Sigmoid colon (tissue), 6 donors: ENCODE measurements at regions not wholly inside any gene's neighbourhood (a gene's known extent, or its start where the extent isn't known, plus 50 kb on each side); places are given as distances from the start of the nearest gene placed in this dataset.
"Not testable (repeated sequence)": the region's sequence is repeated elsewhere in the genome, so short reads cannot be mapped to it uniquely, and the experiment has no call there.

Source experiments
- DNase-seq: peaks from one replicate; pipeline ENCODE4 v3.0.0-alpha.2; 2019
- H3K27ac ChIP-seq, 4 donors: fragments of 200-600 bp; sonication (generic); one replicate each; pipeline ENCODE4 v1.5.1; 2016 to 2019; ENCODE audit warnings: mild to moderate bottlenecking in 1 of 4
- H3K27me3 ChIP-seq, 3 donors: fragments of 200-600 bp; sonication (generic); one replicate each; pipeline ENCODE4 v1.5.1; 2019; ENCODE audit warnings: mild to moderate bottlenecking in 1 of 3
- H3K36me3 ChIP-seq, 4 donors: fragments of 200-600 bp; sonication (generic); one replicate each; pipeline ENCODE4 v1.5.1; 2016 to 2019
- H3K4me1 ChIP-seq, 4 donors: fragments of 200-600 bp; sonication (generic); one replicate each; pipeline ENCODE4 v1.5.1; 2017 to 2019
- H3K4me3 ChIP-seq, 4 donors: fragments of 200-600 bp; sonication (generic); one replicate each; pipeline ENCODE4 v1.5.1; 2017 to 2019; ENCODE audit warnings: mild to moderate bottlenecking in 2 of 4, moderate library complexity in 1 of 4
- H3K9me3 ChIP-seq, 4 donors: fragments of 200-600 bp in 3 of 4; sonication (generic) in 3 of 4; one replicate each; pipeline versions ENCODE4 v1.5.1 to v1.6.1; 2013 to 2019
- EP300 ChIP-seq, 4 donors: sonication (generic); formaldehyde crosslinking; IDR thresholded peaks; one replicate each; pipeline ENCODE4 v1.6.1; 2017; ENCODE audit warnings: antibody characterized with exemption in 4 of 4
- POLR2A ChIP-seq, 2 donors: fragments of 450-650 bp; IDR thresholded peaks; one replicate each; pipeline ENCODE4 v1.6.1; 2016; ENCODE audit warnings: antibody characterized with exemption in 2 of 2, mild to moderate bottlenecking in 2 of 2, moderate library complexity in 2 of 2
- POLR2AphosphoS5 ChIP-seq, 4 donors: sonication (generic); formaldehyde crosslinking; IDR thresholded peaks; one replicate each; pipeline ENCODE4 v1.6.1; 2017; ENCODE audit warnings: antibody characterized with exemption in 4 of 4
- WGBS, 2 donors: extraction: QIAGEN DNeasy Blood & Tissue Kit; methylation state at CpG; one replicate each; pipeline ENCODE4 v1.1.7; 2013; 5-methylcytosine and 5-hydroxymethylcytosine counted together
- intact Hi-C: fragments of 100-400 bp; cut with DNase I; formaldehyde crosslinking; loops from one replicate; pipeline ENCODE4 v1.15.1; 2023
- TF ChIP-seq, protein P1 (sequence below), 4 experiments: fragments of 450-650 bp in 3 of 4; fragments of 200-600 bp in 1 of 4; IDR thresholded peaks; one replicate each; pipeline ENCODE4 v1.5.1; 2016 to 2019; ENCODE audit warnings: antibody characterized with exemption in 4 of 4, mild to moderate bottlenecking in 3 of 4, moderate library complexity in 2 of 4
- donor health status: healthy with polysubstance abuse.
- donor health status: healthy.

DNA sequence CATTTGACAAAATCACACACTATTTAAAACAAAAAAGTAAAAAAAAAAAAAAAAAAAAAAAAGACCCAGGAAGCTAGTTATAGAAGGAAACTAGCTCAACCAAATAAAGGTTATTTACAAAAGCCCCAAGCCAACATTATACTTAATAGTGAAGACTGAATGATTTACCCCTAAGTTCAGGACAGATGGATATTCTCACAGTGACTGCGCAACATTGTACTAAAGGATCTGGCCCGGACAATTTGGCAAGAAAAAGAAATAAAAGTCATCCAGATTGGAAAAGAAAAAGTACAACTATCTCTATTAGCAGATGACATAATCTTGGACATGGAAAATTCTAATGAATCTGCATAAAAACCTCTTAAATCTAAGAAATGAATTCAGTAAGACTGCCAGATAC is 936.0 kb upstream of the ADAMTS5 start:
- H3K9me3 ChIP-seq, H3K4me1 ChIP-seq, intact Hi-C loops, DNase-seq, H3K4me3 ChIP-seq, H3K27ac ChIP-seq, H3K27me3 ChIP-seq, H3K36me3 ChIP-seq: not testable (repeated sequence)
- WGBS, 2 donors, result 83 to 88% methylated on average over 2 of the region's 2 CpGs
- TF ChIP-seq POLR2AphosphoS5 (IDR thresholded peaks at IDR 0.05), result peak; percentile 37 to 81 (median 70)

DNA sequence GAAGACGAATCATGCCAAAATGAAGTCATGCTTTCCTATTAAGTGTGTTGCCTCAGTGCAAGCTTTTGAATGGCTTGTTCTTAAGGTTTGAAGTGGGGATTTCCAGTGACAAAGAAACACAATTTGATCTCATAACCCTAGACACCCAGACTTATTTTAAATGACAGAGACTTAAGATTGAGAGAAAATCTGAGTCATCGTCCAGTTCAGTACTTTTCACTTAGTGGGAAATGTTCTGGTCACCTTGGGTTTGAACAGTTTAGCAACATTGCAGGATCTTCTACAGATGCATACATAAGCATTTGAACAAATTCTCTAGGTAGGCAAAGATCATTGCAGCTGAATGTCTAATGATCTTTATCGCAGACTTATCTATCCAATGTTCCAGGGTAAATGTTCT is 926.7 kb upstream of the ADAMTS5 start:
- H3K27me3 ChIP-seq, H3K36me3 ChIP-seq, H3K27ac ChIP-seq, H3K4me1 ChIP-seq, H3K9me3 ChIP-seq, intact Hi-C loops, DNase-seq, H3K4me3 ChIP-seq: not testable (repeated sequence)
- WGBS, 2 donors, result 88 to 92% methylated on average over 2 of the region's 3 CpGs

DNA sequence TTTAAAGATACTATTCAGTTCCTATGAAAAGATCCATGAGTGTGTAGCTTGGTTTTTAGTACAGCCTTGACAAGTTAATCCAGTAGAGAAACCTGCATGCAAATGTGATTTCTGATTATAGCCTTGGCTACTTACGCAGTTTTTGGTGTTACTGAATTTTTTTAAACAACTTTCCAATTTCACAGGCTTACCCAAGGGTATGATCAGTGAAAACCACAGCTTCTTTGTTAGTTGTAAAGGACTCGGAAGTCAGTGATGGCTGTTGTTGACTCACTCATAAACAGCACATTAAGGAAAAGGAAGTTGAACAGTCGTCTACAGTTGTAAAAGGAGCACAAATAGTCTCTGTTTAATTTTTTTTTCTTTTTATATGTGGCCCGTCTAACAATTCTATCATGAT is 924.6 kb upstream of the ADAMTS5 start:
- H3K4me3 ChIP-seq, DNase-seq, H3K9me3 ChIP-seq, H3K27ac ChIP-seq, H3K4me1 ChIP-seq, H3K27me3 ChIP-seq, H3K36me3 ChIP-seq, intact Hi-C loops: not testable (repeated sequence)
- WGBS, 2 donors, result 7 to 36% methylated on average over 4 of the region's 4 CpGs

DNA sequence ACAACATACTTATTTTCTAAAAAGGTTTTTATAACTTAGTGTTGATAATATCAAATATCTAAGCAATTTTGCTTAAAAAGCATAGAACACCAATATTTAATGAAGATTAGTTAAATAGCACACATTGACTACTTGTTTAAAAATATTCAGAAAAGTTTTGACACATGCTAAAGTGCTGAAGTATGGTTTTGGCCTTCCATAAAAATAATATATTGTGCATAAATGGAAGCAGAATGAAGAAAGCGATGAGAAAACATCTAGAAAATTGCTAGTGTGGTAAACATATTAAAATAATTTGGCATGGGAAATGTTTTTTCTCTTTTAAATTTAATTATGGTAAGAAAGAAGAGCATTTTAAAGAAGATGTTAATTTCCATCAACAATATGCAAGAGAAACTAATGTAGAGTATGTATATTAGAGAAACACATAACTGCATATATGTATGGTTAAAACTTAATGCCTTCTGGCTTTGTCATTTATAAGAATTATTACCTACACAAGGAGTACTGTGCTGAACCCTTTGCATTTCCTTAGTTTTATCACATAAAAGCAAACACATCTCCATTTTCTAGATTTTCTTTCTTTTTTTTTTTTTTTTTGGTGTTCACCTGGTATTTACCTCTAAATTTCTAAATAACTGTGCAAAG is 921.0 kb upstream of the ADAMTS5 start:
- H3K4me3 ChIP-seq, H3K27me3 ChIP-seq, H3K36me3 ChIP-seq, intact Hi-C loops, H3K4me1 ChIP-seq, H3K27ac ChIP-seq, DNase-seq, H3K9me3 ChIP-seq: not testable (repeated sequence)
- WGBS, 2 donors, result 83% methylated on average over 1 of the region's 1 CpG

DNA sequence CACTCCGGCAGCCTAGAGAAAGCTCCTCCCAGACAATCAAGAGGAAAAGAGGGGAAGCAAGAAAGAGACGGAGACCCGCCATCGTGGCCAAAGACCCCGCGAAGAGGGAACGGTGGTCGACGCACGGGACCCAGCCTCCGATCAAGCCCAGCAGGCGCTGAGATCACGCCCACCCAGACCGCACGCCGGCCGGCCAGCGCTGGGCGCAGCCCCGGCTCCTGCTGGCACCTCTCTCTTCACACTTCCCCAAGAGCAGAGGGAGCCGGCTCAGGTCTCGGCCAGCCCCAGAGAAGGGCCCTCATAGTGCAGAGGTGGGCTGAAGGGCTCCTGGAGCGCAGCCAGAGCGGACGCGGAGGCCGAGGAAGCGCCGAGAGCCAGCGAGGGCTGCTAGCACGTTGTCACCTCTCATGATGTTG is 918.4 kb upstream of the ADAMTS5 start:
- no peak overlapping the region for H3K4me3 ChIP-seq
- TF ChIP-seq POLR2A (IDR thresholded peaks at IDR 0.05), result no peak
- no peak for TF ChIP-seq POLR2AphosphoS5 (IDR thresholded peaks at IDR 0.05)
- TF ChIP-seq, protein P1, sequence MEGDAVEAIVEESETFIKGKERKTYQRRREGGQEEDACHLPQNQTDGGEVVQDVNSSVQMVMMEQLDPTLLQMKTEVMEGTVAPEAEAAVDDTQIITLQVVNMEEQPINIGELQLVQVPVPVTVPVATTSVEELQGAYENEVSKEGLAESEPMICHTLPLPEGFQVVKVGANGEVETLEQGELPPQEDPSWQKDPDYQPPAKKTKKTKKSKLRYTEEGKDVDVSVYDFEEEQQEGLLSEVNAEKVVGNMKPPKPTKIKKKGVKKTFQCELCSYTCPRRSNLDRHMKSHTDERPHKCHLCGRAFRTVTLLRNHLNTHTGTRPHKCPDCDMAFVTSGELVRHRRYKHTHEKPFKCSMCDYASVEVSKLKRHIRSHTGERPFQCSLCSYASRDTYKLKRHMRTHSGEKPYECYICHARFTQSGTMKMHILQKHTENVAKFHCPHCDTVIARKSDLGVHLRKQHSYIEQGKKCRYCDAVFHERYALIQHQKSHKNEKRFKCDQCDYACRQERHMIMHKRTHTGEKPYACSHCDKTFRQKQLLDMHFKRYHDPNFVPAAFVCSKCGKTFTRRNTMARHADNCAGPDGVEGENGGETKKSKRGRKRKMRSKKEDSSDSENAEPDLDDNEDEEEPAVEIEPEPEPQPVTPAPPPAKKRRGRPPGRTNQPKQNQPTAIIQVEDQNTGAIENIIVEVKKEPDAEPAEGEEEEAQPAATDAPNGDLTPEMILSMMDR (IDR thresholded peaks at IDR 0.05), result no peak
- TF ChIP-seq EP300 (IDR thresholded peaks at IDR 0.05), result no peak
- no peaks in the 10 kb centered on the region for H3K36me3 ChIP-seq
- H3K9me3 ChIP-seq, result no peaks in the 10 kb centered on the region
- DNase-seq, result no peak
- no peak overlapping the region for H3K27ac ChIP-seq
- intact Hi-C loops, result no loop called here
- 95 to 96% methylated on average over 31 of the region's 31 CpGs for WGBS, 2 donors
- no peaks in the 10 kb centered on the region for H3K27me3 ChIP-seq
- no peaks in the 10 kb centered on the region for H3K4me1 ChIP-seq

DNA sequence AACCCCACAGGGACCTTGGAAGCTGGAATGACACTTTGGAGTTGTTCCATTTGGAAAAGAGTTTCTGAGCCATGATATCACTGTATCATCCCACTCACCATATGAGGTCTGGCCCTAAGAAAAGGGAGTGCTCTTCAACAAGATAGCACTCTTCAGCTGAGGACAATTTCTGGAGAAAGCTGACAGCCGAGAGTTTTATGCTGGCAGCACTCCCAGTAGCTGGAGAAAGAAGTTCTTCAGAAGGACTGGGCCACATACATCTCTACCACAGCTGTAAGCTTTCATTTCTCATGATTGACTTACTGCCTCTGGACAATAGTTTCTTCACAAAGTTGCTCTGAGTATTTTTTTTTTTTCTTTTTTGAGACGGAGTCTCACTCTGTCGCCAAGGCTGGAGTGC is 914.4 kb upstream of the ADAMTS5 start:
- H3K4me3 ChIP-seq, H3K27me3 ChIP-seq, intact Hi-C loops, H3K4me1 ChIP-seq, H3K27ac ChIP-seq, H3K36me3 ChIP-seq, DNase-seq, H3K9me3 ChIP-seq: not testable (repeated sequence)
- 85 to 90% methylated on average over 3 of the region's 3 CpGs for WGBS, 2 donors

DNA sequence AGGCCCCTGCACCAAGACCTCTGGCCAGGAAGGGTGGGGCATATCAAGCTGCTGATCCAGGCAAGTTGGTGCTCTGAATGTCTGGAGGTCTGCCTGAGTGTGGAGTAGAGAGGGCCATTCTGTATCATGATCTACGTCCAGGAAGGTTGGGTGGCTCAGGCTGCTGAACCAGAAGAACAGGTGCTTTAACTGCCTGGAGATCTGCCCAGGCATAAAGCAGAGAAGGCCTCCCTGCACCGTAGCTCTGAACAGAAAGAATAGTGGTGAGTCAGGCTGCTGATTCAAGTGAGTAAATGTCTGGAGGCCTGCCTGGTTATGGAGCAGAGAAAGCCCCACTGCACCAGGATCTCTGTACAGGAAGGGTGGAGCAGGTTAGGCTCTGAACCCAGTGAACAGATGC is 905.5 kb upstream of the ADAMTS5 start:
- DNase-seq, intact Hi-C loops: not testable (repeated sequence)
- WGBS, 2 donors, result 13 to 62% methylated on average over 2 of the region's 2 CpGs

DNA sequence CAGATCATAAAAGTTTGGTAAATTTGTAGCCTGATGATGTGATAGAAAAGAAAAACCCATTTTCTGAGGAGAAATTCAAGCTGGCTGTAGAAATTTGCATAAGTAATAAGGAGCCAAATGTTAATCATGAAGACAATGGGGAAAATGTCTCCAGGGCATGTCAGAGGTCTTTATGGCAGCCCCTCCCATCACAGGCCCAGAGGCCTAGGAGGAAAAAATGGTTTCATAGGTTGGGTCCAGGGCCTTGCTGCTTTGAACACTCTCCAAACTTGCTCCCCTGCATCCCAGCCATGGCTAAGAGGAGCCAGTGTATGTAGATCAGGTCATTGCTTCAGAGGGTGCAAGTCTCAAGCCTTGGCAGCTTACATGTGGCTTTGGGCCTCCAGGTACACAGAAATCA is 903.9 kb upstream of the ADAMTS5 start:
- H3K9me3 ChIP-seq, H3K27ac ChIP-seq, intact Hi-C loops, H3K4me1 ChIP-seq, DNase-seq, H3K4me3 ChIP-seq, H3K27me3 ChIP-seq, H3K36me3 ChIP-seq: not testable (repeated sequence)

More for the DNA sequence above, 905.5 kb upstream of the ADAMTS5 start:
- not testable (repeated sequence) for H3K36me3 ChIP-seq, H3K27ac ChIP-seq, H3K4me1 ChIP-seq, H3K9me3 ChIP-seq, H3K27me3 ChIP-seq, H3K4me3 ChIP-seq

DNA sequence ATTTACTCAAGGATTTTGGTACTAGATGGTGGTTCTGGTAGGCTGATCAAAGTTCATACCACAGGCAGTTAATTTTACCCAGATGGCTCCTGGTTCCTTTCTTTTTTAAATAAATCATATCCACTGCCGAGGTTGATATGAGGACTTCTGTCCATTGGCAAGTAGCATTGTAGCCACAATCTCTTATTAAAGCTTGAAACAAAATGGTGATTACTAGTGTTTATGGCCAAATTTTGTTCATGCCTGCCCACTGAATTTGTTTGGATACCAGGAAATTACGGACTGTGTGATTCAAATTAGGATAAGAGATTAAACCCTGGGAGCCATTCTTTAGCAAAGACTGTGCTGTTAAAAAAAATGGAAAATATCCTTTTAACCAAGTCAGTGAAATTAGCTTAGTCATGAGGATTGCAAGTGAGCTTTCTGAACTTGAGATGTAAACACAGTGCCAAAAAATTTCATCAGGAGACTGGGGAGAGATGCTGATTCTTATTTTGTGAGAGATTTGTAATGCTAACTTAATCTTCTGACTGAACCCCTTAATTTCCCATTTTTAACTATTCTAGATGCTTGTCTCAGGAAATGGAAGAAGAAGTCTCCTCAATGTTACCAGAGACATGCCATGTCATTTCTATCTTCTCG is 893.5 kb upstream of the ADAMTS5 start:
- H3K27ac ChIP-seq, H3K4me3 ChIP-seq, H3K36me3 ChIP-seq, DNase-seq, H3K27me3 ChIP-seq, intact Hi-C loops, H3K9me3 ChIP-seq: not testable (repeated sequence)
- 70 to 71% methylated on average over 3 of the region's 3 CpGs for WGBS, 2 donors
- peaks cover 0 to 13% (median 0%) of the 10 kb centered on the region in 4 donors for H3K4me1 ChIP-seq

DNA sequence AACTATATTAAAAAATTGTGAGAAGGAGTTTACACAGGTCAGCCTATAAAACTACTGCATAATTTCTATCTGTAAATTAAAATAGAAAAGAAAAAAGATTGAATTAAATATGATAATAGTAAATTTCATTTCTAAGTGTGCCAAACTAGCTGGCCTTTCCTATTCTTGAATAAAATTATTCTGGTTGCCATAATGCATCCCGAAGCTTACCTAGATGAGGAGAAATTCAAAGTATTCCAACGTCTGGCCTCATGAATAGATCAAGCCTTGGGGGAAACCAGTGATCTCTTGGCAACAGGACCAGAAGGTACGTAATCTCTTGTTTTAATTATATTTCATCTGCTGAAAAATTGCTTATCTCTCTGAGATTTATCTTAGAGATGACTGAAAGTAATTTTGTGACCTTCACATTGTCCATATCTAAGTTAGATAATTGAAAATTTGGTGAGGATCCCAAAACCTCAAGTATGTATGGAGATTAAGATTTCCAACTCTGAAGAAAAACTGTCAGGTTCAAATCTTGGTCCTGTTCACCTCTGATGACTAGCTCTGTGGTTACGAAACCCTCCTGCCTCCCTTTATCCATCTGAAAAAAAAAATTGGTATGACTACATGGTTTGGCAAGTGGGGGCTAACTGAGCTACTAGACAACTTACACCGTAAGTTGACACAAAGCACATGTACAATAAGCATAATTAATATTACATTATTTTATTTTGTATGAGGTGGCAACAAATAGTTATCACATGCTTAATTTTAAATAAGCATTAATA is 891.4 kb upstream of the ADAMTS5 start:
- intact Hi-C loops, H3K36me3 ChIP-seq, H3K27me3 ChIP-seq, H3K9me3 ChIP-seq, H3K4me3 ChIP-seq, DNase-seq: not testable (repeated sequence)
- Histone ChIP-seq H3K4me1 (peaks cover 0 to 13% (median 0%) of the 10 kb centered on the region in 4 donors), H3K27ac (peak overlapping the region in 1 of 4 donors; percentile 21)
- WGBS, 2 donors, result 92 to 96% methylated on average over 5 of the region's 5 CpGs

DNA sequence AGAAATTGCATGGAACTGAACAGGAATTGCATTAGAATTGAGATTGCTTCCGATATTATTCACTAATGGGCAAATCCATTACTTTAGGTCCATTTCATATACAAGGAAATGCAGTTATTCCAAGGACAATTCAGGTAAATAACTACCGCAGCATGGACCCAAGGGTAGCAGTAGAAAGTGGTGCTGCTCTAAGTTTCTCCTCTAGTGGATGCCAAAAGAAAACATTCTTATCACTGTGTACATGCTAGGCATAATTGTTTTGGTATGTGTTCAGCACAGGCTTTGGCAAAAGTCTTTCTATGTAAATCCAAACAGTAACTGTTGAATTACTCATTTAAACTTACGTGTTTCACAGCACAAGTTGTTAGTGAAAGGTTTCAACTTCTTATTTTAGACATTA is 890.1 kb upstream of the ADAMTS5 start:
- H3K4me3 ChIP-seq, H3K9me3 ChIP-seq, DNase-seq, H3K27ac ChIP-seq, intact Hi-C loops, H3K36me3 ChIP-seq, H3K27me3 ChIP-seq: not testable (repeated sequence)
- 73 to 77% methylated on average over 3 of the region's 3 CpGs for WGBS, 2 donors
- H3K4me1 ChIP-seq, result peaks cover 0 to 13% (median 0%) of the 10 kb centered on the region in 4 donors
